Lower lobe of right lung (tissue), 2 donors: ENCODE measurements at regions not wholly inside any gene's neighbourhood (a gene's known extent, or its start where the extent isn't known, plus 50 kb on each side); places are given as distances from the start of the nearest gene placed in this dataset.
A peak's percentile ranks its signal among the peaks of the same experiment; 100 is the strongest.

ENCODE experiments used
- ATAC-seq, 2 donors: fragments of 200-7000 bp; cut with Tn5 transposase; one replicate each; pipeline ENCODE4 v1.9.1; 2020 to 2022; ENCODE audit warnings: mild to moderate bottlenecking in 2 of 2, moderate library complexity in 2 of 2
- DNase-seq: peaks from one replicate; pipeline ENCODE4 v3.0.0-alpha.2; 2020
- H3K27ac ChIP-seq: fragments of 200-600 bp; one replicate; pipeline ENCODE4 v1.8.0; 2022
- H3K27me3 ChIP-seq: fragments of 200-600 bp; one replicate; pipeline ENCODE4 v1.8.0; 2022; ENCODE audit warnings: low read depth
- H3K36me3 ChIP-seq: fragments of 200-600 bp; one replicate; pipeline ENCODE4 v1.8.0; 2022; ENCODE audit warnings: mild to moderate bottlenecking
- H3K4me1 ChIP-seq: fragments of 200-600 bp; one replicate; pipeline ENCODE4 v1.8.0; 2022
- H3K4me3 ChIP-seq: fragments of 200-600 bp; one replicate; pipeline ENCODE4 v1.8.0; 2022; ENCODE audit warnings: mild to moderate bottlenecking
- H3K9me3 ChIP-seq: fragments of 200-600 bp; one replicate; pipeline ENCODE4 v1.8.0; 2022
- CTCF ChIP-seq: fragments of 200-600 bp; IDR thresholded peaks from one replicate; pipeline ENCODE4 v1.8.0; 2022; ENCODE audit warnings: antibody characterized with exemption, mild to moderate bottlenecking
- intact Hi-C: fragments of 100-400 bp; cut with DNase I; formaldehyde crosslinking; loops from one replicate; pipeline ENCODE4 v1.11.0; 2022
- donor health status: DM: no; HTN: yes; CAD: no; lungs with severe emphysema.

DNA sequence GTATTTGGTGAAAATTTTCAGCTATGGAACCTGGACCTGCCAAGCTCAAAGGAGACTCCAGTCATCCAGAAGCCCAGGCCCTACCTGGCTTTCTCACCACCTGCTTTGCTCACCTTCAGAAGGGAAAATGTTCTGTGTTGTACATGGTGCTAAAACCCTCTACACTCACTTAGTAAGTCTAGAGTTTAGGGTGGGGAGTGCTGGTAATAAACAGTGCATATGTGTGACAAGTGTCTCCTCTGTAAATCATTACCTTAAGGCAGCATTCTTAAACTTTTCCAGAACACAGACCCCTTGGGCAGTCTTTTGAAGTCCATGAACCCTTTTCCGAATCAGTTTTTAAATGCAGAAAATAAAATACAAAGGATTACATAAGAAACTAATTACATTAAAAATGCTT is 248.8 kb upstream of the PIK3R1 start:
- DNase-seq (no peak), ATAC-seq (no peak)
- no peaks in the 10 kb centered on the region for H3K36me3 ChIP-seq

GRCh38 chr5:67964619-67965018 is 250.9 kb upstream of the PIK3R1 start:
- no peak for TF ChIP-seq CTCF
- ATAC-seq, result peak in 1 of 2 donors; percentile 23

More for the DNA sequence above, 248.8 kb upstream of the PIK3R1 start:
- peaks cover 14% of the 10 kb centered on the region for H3K4me1 ChIP-seq
- no peak overlapping the region for H3K27ac ChIP-seq
- no peak for TF ChIP-seq CTCF
- no peak overlapping the region for H3K4me3 ChIP-seq
- no peaks in the 10 kb centered on the region for H3K9me3 ChIP-seq
- intact Hi-C loops, result no loop called here
- H3K27me3 ChIP-seq, result no peaks in the 10 kb centered on the region

GRCh38 chr5:67963789-67964519 is 251.6 kb upstream of the PIK3R1 start:
- TF ChIP-seq CTCF, result no peak
- DNase-seq (no peak), ATAC-seq (peak; percentile 68 to 82)
- no peaks in the 10 kb centered on the region for H3K36me3 ChIP-seq
- no peak overlapping the region for H3K4me3 ChIP-seq
- intact Hi-C loops, result no loop called here
- no peaks in the 10 kb centered on the region for H3K4me1 ChIP-seq
- H3K27me3 ChIP-seq, result no peaks in the 10 kb centered on the region
- H3K9me3 ChIP-seq, result no peaks in the 10 kb centered on the region
- no peak overlapping the region for H3K27ac ChIP-seq

More at GRCh38 chr5:67964619-67965018, 250.9 kb upstream of the PIK3R1 start:
- H3K36me3 ChIP-seq, result no peaks in the 10 kb centered on the region
- H3K27ac ChIP-seq, result no peak overlapping the region
- H3K27me3 ChIP-seq, result no peaks in the 10 kb centered on the region
- no peaks in the 10 kb centered on the region for H3K9me3 ChIP-seq
- no peak overlapping the region for H3K4me3 ChIP-seq
- intact Hi-C loops, result no loop called here
- no peak for DNase-seq
- H3K4me1 ChIP-seq, result no peaks in the 10 kb centered on the region

- no peak overlapping the region for H3K4me3 ChIP-seq
- H3K4me1 ChIP-seq, result no peaks in the 10 kb centered on the region
- H3K27ac ChIP-seq, result no peak overlapping the region
- H3K27me3 ChIP-seq, result no peaks in the 10 kb centered on the region
- ATAC-seq, result no peak
- intact Hi-C loops, result no loop called here
- no peak for TF ChIP-seq CTCF
- no peak for DNase-seq
- H3K9me3 ChIP-seq, result no peaks in the 10 kb centered on the region
- no peaks in the 10 kb centered on the region for H3K36me3 ChIP-seq
Observed at GRCh38 chr5:67960939-67961338, 254.6 kb upstream of the PIK3R1 start.

DNA sequence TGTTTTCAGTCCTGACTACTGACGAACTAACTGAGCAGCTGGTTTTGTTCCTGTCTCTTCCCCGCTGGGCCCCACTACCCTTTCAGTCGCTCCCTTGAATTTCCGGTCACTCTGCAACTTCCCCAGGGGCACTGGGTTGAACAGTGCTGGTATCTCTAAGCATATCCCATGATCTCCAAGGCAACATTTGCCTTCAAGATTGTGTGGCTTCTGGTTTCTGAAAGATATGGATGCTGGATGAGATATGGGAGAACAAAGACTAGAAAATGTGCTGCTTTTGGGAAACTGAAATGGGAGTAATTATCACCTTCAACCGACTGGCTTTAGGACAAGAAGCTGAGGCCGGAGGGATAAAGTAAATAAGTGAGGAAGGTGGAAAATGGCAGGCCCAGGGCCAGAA is 258.2 kb upstream of the PIK3R1 start:
- intact Hi-C loops, result no loop called here
- Histone ChIP-seq H3K27me3 (no peaks in the 10 kb centered on the region), H3K36me3 (no peaks in the 10 kb centered on the region), H3K4me3 (no peak overlapping the region), H3K4me1 (no peaks in the 10 kb centered on the region), H3K9me3 (no peaks in the 10 kb centered on the region), H3K27ac (no peak overlapping the region)
- DNase-seq (no peak), ATAC-seq (no peak)
- TF ChIP-seq CTCF, result no peak
